K562 (cell line): ENCODE measurements at regions not wholly inside any gene's neighbourhood (a gene's known extent, or its start where the extent isn't known, plus 50 kb on each side); places are given as distances from the start of the nearest gene placed in this dataset.

Experiments
- CTCF ChIP-seq, 3 experiments: IDR thresholded peaks in 2 of 3; conservative IDR thresholded peaks in 1 of 3; 2 replicates each; pipeline ENCODE4 v1.5.1; 2011 to 2012; ENCODE audit warnings: low read length in 3 of 3, mild to moderate bottlenecking in 3 of 3, control low read depth in 2 of 3, improper control_type of control experiment in 1 of 3, inconsistent platforms in 1 of 3, low read depth in 1 of 3, mixed read lengths in 1 of 3, moderate library complexity in 1 of 3; ENCODE audit not compliant: insufficient read depth in 2 of 3
- GABPB1 ChIP-seq: sonication (generic); formaldehyde crosslinking; IDR thresholded peaks from 2 replicates; pipeline ENCODE4 v1.8.0; 2022; ENCODE audit warnings: mild to moderate bottlenecking, missing genetic modification reagents

DNA sequence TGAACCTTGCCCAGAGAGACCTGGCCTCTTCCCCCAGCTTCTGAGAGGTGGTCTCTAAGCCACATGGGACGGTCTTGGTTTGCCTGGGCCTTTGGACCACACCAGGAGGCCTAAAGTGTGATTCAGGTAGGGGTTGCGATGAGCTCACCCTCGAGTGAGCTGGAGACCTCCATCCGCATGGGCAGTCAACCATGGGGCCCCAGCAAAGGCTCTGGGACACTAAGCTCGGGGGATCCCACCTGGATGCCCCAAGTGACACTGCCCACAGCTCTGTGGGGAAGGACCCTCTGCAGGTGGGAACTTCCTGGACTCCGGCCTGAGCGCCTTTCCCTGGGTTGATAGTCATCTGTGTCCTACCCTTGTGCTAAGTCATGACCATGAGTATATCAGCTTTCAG lies 57.1 kb upstream of the FAM20C start:
- TF ChIP-seq GABPB1 (CRISPR knock-in tag), result no peak
- no peak for TF ChIP-seq CTCF (IDR thresholded peaks at IDR 0.05 in 2 of 3, conservative IDR thresholded peaks at IDR 0.05 in 1 of 3; ENCODE audit: insufficient read depth in 2 of 3, low read depth in 1 of 3, low read length in 3 of 3)
